Stomach (tissue), 8 donors: ENCODE measurements at regions not wholly inside any gene's neighbourhood (a gene's known extent, or its start where the extent isn't known, plus 50 kb on each side); places are given as distances from the start of the nearest gene placed in this dataset.

Experiments used
- DNase-seq, 2 donors: peaks; one replicate each; pipeline versions ENCODE4 v3.0.0 to v3.0.0-alpha.2; 2013 to 2019
- H3K27ac ChIP-seq, 5 donors: fragments of 200-600 bp in 4 of 5; sonication (generic) in 4 of 5; one replicate each; pipeline ENCODE4 v1.5.1; 2013 to 2019; ENCODE audit warnings: mild to moderate bottlenecking in 1 of 5, moderate library complexity in 1 of 5
- H3K27me3 ChIP-seq, 3 donors: fragments of 200-600 bp; sonication (generic); one replicate each; pipeline ENCODE4 v1.5.1; 2017 to 2019; ENCODE audit warnings: mixed run types in 1 of 3
- H3K36me3 ChIP-seq, 4 donors: fragments of 200-600 bp; sonication (generic); 1 replicate in 3 of 4; 2 replicates in 1 of 4; pipeline ENCODE4 v1.5.1; 2016 to 2019
- H3K4me1 ChIP-seq, 4 donors: fragments of 200-600 bp; sonication (generic); one replicate each; pipeline ENCODE4 v1.5.1; 2016 to 2019
- H3K4me3 ChIP-seq, 4 donors: fragments of 200-600 bp; sonication (generic) in 3 of 4; one replicate each; pipeline ENCODE4 v1.5.1; 2016 to 2019; ENCODE audit warnings: mild to moderate bottlenecking in 1 of 4
- H3K9me3 ChIP-seq, 4 donors: fragments of 200-600 bp; sonication (generic); one replicate each; pipeline ENCODE4 v1.5.1; 2016 to 2019
- CTCF ChIP-seq, 7 experiments: fragments of 450-650 bp in 4 of 7; fragments of 200-600 bp in 3 of 7; sonication (generic) in 3 of 7; IDR thresholded peaks; one replicate each; pipeline ENCODE4 v1.5.1; 2016 to 2019; ENCODE audit warnings: antibody characterized with exemption in 7 of 7, control low read depth in 2 of 7, mild to moderate bottlenecking in 1 of 7
- EP300 ChIP-seq: sonication (generic); formaldehyde crosslinking; IDR thresholded peaks from one replicate; pipeline ENCODE4 v1.6.1; 2017; ENCODE audit warnings: antibody characterized with exemption
- POLR2A ChIP-seq, 4 donors: fragments of 450-650 bp; IDR thresholded peaks; one replicate each; pipeline ENCODE4 v1.6.1; 2016; ENCODE audit warnings: antibody characterized with exemption in 4 of 4, control low read depth in 2 of 4, mild to moderate bottlenecking in 1 of 4, moderate library complexity in 1 of 4
- POLR2AphosphoS5 ChIP-seq, 3 donors: sonication (generic); formaldehyde crosslinking; IDR thresholded peaks; one replicate each; pipeline ENCODE4 v1.6.1; 2016; ENCODE audit warnings: antibody characterized with exemption in 3 of 3
- WGBS, 5 donors: extraction: QIAGEN DNeasy Blood & Tissue Kit in 3 of 5; methylation state at CpG; one replicate each; pipeline versions ENCODE4 v1.1.5 to v1.1.7; 2013 to 2018; 5-methylcytosine and 5-hydroxymethylcytosine counted together
- intact Hi-C: fragments of 100-400 bp; cut with DNase I; formaldehyde crosslinking; loops from one replicate; pipeline ENCODE4 v1.15.1; 2023; ENCODE audit warnings: low total_unique reads
- donor health status: healthy with polysubstance abuse.
- donor health status: Bipolar disorder and iron deficiency.
- donor health status: healthy.

GRCh38 chr7:109176661-109177060 lies 607.0 kb downstream of the DNAJB9 start:
- intact Hi-C loops, result no loop called here
- TF ChIP-seq POLR2A (IDR thresholded peaks at IDR 0.05), result no peak
- no peak for TF ChIP-seq CTCF (IDR thresholded peaks at IDR 0.05)
- no peak for TF ChIP-seq EP300
- TF ChIP-seq POLR2AphosphoS5 (IDR thresholded peaks at IDR 0.05), result no peak
- Histone ChIP-seq H3K27me3 (no peaks in the 10 kb centered on the region), H3K4me1 (no peaks in the 10 kb centered on the region), H3K4me3 (no peak overlapping the region), H3K36me3 (no peaks in the 10 kb centered on the region), H3K9me3 (peaks cover 0 to 2% (median 1%) of the 10 kb centered on the region in 4 donors), H3K27ac (no peak overlapping the region)
- DNase-seq, result no peak

- 74 to 93% (median 88%) methylated on average over 2 of the region's 2 CpGs for WGBS, 5 donors
- TF ChIP-seq POLR2A (IDR thresholded peaks at IDR 0.05), result no peak
- no peak for TF ChIP-seq POLR2AphosphoS5 (IDR thresholded peaks at IDR 0.05)
- no peak for TF ChIP-seq EP300
- TF ChIP-seq CTCF (IDR thresholded peaks at IDR 0.05), result no peak
- no peaks in the 10 kb centered on the region for H3K36me3 ChIP-seq
- no peak overlapping the region for H3K4me3 ChIP-seq
- no peaks in the 10 kb centered on the region for H3K27me3 ChIP-seq
- intact Hi-C loops, result no loop called here
- DNase-seq, result no peak
- no peak overlapping the region for H3K27ac ChIP-seq
- peaks cover 0 to 14% (median 9%) of the 10 kb centered on the region in 4 donors for H3K9me3 ChIP-seq
- H3K4me1 ChIP-seq, result no peaks in the 10 kb centered on the region
Observed at GRCh38 chr7:109178342-109178741, 608.7 kb downstream of the DNAJB9 start.

GRCh38 chr7:109179601-109180000 lies 609.9 kb downstream of the DNAJB9 start:
- H3K27me3 ChIP-seq, result no peaks in the 10 kb centered on the region
- DNase-seq, result no peak
- no peaks in the 10 kb centered on the region for H3K36me3 ChIP-seq
- H3K27ac ChIP-seq, result no peak overlapping the region
- no peaks in the 10 kb centered on the region for H3K4me1 ChIP-seq
- no peak for TF ChIP-seq POLR2AphosphoS5 (IDR thresholded peaks at IDR 0.05)
- TF ChIP-seq POLR2A (IDR thresholded peaks at IDR 0.05), result no peak
- TF ChIP-seq EP300, result no peak
- TF ChIP-seq CTCF (IDR thresholded peaks at IDR 0.05), result no peak
- H3K4me3 ChIP-seq, result no peak overlapping the region
- H3K9me3 ChIP-seq, result peaks cover 0 to 14% (median 9%) of the 10 kb centered on the region in 4 donors
- intact Hi-C loops, result no loop called here
- 68 to 82% (median 76%) methylated on average over 3 of the region's 3 CpGs for WGBS, 5 donors

- H3K4me1 ChIP-seq, result no peaks in the 10 kb centered on the region
- H3K36me3 ChIP-seq, result no peaks in the 10 kb centered on the region
- no peaks in the 10 kb centered on the region for H3K27me3 ChIP-seq
- intact Hi-C loops, result no loop called here
- WGBS, 5 donors, result 85 to 94% (median 89%) methylated on average over 2 of the region's 2 CpGs
- H3K27ac ChIP-seq, result no peak overlapping the region
- H3K9me3 ChIP-seq, result no peaks in the 10 kb centered on the region
- TF ChIP-seq POLR2AphosphoS5 (IDR thresholded peaks at IDR 0.05), result no peak
- TF ChIP-seq EP300, result no peak
- no peak for TF ChIP-seq POLR2A (IDR thresholded peaks at IDR 0.05)
- TF ChIP-seq CTCF (IDR thresholded peaks at IDR 0.05), result no peak
- no peak overlapping the region for H3K4me3 ChIP-seq
- no peak for DNase-seq
Observed at GRCh38 chr7:109190766-109191398, 621.2 kb downstream of the DNAJB9 start.
